Liver (tissue), 8 donors: ENCODE measurements at regions not wholly inside any gene's neighbourhood (a gene's known extent, or its start where the extent isn't known, plus 50 kb on each side); places are given as distances from the start of the nearest gene placed in this dataset.

Source experiments
- DNase-seq: peaks from one replicate; pipeline ENCODE4 v3.0.0-alpha.2; 2017; ENCODE audit warnings: low spot score
- H3K27ac ChIP-seq, 2 donors: one replicate each; pipeline ENCODE4 v1.7.0; 2013; ENCODE audit warnings: inconsistent platforms in 2 of 2, low read length in 2 of 2, control low read depth in 1 of 2, low read depth in 1 of 2, mild to moderate bottlenecking in 1 of 2
- H3K27me3 ChIP-seq, 4 donors: one replicate each; pipeline versions ENCODE4 v1.6.1 to v1.7.0; 2013; ENCODE audit warnings: low read length in 3 of 4, inconsistent platforms in 1 of 4, mild to moderate bottlenecking in 1 of 4, moderate library complexity in 1 of 4; ENCODE audit not compliant: control insufficient read depth in 4 of 4, insufficient read depth in 4 of 4
- H3K36me3 ChIP-seq, 4 donors: one replicate each; pipeline versions ENCODE4 v1.6.1 to v1.7.0; 2013; ENCODE audit warnings: low read length in 3 of 4, mild to moderate bottlenecking in 3 of 4, low read depth in 1 of 4, moderate library complexity in 1 of 4; ENCODE audit not compliant: control insufficient read depth in 4 of 4, insufficient read depth in 3 of 4
- H3K4me1 ChIP-seq, 4 donors: one replicate each; pipeline versions ENCODE4 v1.6.1 to v1.7.0; 2013; ENCODE audit warnings: low read length in 3 of 4, mild to moderate bottlenecking in 3 of 4, moderate library complexity in 1 of 4; ENCODE audit not compliant: control insufficient read depth in 4 of 4, insufficient read depth in 4 of 4
- H3K4me3 ChIP-seq, 3 donors: one replicate each; pipeline versions ENCODE4 v1.6.1 to v1.7.0; 2013; ENCODE audit warnings: low read length in 3 of 3, control low read depth in 1 of 3, low read depth in 1 of 3, mild to moderate bottlenecking in 1 of 3
- H3K9ac ChIP-seq, 2 donors: one replicate each; pipeline ENCODE4 v1.7.0; 2013; ENCODE audit warnings: low read length in 2 of 2, mild to moderate bottlenecking in 2 of 2, moderate library complexity in 2 of 2, control low read depth in 1 of 2, low read depth in 1 of 2
- H3K9me3 ChIP-seq, 4 donors: one replicate each; pipeline versions ENCODE4 v1.6.1 to v1.7.0; 2013; ENCODE audit warnings: low read length in 3 of 4; ENCODE audit not compliant: control insufficient read depth in 4 of 4
- CTCF ChIP-seq: fragments of 150-350 bp; IDR thresholded peaks from 2 replicates; pipeline ENCODE4 v1.5.1; 2017; ENCODE audit warnings: improper control_type of control experiment, low read depth, low read length; ENCODE audit not compliant: missing input control
- FOXA1 ChIP-seq: IDR thresholded peaks from 2 replicates; pipeline ENCODE4 v1.6.1; 2016; ENCODE audit warnings: antibody characterized with exemption
- JUND ChIP-seq, 2 donors: IDR thresholded peaks; 2 replicates each; pipeline ENCODE4 v1.6.1; 2016; ENCODE audit warnings: antibody characterized with exemption in 2 of 2
- NR2F2 ChIP-seq: IDR thresholded peaks from 2 replicates; pipeline ENCODE4 v1.6.1; 2016; ENCODE audit warnings: antibody characterized with exemption
- RAD21 ChIP-seq, 2 donors: IDR thresholded peaks; 2 replicates each; pipeline ENCODE4 v1.6.1; 2016; ENCODE audit warnings: antibody characterized with exemption in 2 of 2, mild to moderate bottlenecking in 2 of 2
- RXRA ChIP-seq, 2 donors: IDR thresholded peaks; 2 replicates each; pipeline ENCODE4 v1.6.1; 2017 to 2018; ENCODE audit warnings: antibody characterized with exemption in 2 of 2, mild to moderate bottlenecking in 1 of 2
- SP1 ChIP-seq: IDR thresholded peaks from 2 replicates; pipeline ENCODE4 v1.6.1; 2018; ENCODE audit warnings: antibody characterized with exemption, mild to moderate bottlenecking
- WGBS: extraction: QIAGEN DNeasy Blood & Tissue Kit; methylation state at CpG from one replicate; pipeline ENCODE4 v1.1.7; 2013; 5-methylcytosine and 5-hydroxymethylcytosine counted together
- TF ChIP-seq, protein P1 (sequence below): IDR thresholded peaks from 2 replicates; pipeline ENCODE4 v1.6.1; 2016; ENCODE audit warnings: antibody characterized with exemption
- TF ChIP-seq, protein P2 (sequence below): IDR thresholded peaks from 2 replicates; pipeline ENCODE4 v1.6.1; 2016; ENCODE audit warnings: antibody characterized with exemption, mild to moderate bottlenecking
- TF ChIP-seq, protein P3 (sequence below): IDR thresholded peaks from 2 replicates; pipeline ENCODE4 v1.6.1; 2016; ENCODE audit warnings: antibody characterized with exemption
- donor health status: healthy.
- donor health status: healthy.
- donor health status: healthy.
- donor health status: healthy.
- donor health status: healthy.

- no peak overlapping the region for H3K27ac ChIP-seq
- no peak for DNase-seq
- H3K27me3 ChIP-seq = no peaks in the 10 kb centered on the region
- H3K36me3 ChIP-seq = no peaks in the 10 kb centered on the region
- H3K9me3 ChIP-seq = no peaks in the 10 kb centered on the region
- no peak overlapping the region for H3K4me3 ChIP-seq
- H3K4me1 ChIP-seq = peaks cover 0 to 12% (median 7%) of the 10 kb centered on the region in 4 donors
- no peak overlapping the region for H3K9ac ChIP-seq
- TF ChIP-seq RXRA (IDR thresholded peaks at IDR 0.05) (no peak), RAD21 (IDR thresholded peaks at IDR 0.05) (no peak), SP1 (no peak), CTCF (no peak), JUND (IDR thresholded peaks at IDR 0.05) (no peak)
- TF ChIP-seq, protein P1, sequence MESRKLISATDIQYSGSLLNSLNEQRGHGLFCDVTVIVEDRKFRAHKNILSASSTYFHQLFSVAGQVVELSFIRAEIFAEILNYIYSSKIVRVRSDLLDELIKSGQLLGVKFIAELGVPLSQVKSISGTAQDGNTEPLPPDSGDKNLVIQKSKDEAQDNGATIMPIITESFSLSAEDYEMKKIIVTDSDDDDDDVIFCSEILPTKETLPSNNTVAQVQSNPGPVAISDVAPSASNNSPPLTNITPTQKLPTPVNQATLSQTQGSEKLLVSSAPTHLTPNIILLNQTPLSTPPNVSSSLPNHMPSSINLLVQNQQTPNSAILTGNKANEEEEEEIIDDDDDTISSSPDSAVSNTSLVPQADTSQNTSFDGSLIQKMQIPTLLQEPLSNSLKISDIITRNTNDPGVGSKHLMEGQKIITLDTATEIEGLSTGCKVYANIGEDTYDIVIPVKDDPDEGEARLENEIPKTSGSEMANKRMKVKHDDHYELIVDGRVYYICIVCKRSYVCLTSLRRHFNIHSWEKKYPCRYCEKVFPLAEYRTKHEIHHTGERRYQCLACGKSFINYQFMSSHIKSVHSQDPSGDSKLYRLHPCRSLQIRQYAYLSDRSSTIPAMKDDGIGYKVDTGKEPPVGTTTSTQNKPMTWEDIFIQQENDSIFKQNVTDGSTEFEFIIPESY = no peak
- WGBS = 70% methylated on average over 6 of the region's 6 CpGs
These were observed 130.3 kb upstream of the NUDT4 start for GRCh38 chr12:93247313-93247991.

- Histone ChIP-seq H3K27me3 (no peaks in the 10 kb centered on the region), H3K9me3 (peaks cover 3 to 9% (median 4%) of the 10 kb centered on the region in 4 donors), H3K4me1 (no peaks in the 10 kb centered on the region), H3K27ac (no peak overlapping the region), H3K36me3 (no peaks in the 10 kb centered on the region), H3K4me3 (no peak overlapping the region), H3K9ac (no peak overlapping the region)
- no peak for TF ChIP-seq FOXA1
- no peak for TF ChIP-seq NR2F2
- TF ChIP-seq, protein P2, sequence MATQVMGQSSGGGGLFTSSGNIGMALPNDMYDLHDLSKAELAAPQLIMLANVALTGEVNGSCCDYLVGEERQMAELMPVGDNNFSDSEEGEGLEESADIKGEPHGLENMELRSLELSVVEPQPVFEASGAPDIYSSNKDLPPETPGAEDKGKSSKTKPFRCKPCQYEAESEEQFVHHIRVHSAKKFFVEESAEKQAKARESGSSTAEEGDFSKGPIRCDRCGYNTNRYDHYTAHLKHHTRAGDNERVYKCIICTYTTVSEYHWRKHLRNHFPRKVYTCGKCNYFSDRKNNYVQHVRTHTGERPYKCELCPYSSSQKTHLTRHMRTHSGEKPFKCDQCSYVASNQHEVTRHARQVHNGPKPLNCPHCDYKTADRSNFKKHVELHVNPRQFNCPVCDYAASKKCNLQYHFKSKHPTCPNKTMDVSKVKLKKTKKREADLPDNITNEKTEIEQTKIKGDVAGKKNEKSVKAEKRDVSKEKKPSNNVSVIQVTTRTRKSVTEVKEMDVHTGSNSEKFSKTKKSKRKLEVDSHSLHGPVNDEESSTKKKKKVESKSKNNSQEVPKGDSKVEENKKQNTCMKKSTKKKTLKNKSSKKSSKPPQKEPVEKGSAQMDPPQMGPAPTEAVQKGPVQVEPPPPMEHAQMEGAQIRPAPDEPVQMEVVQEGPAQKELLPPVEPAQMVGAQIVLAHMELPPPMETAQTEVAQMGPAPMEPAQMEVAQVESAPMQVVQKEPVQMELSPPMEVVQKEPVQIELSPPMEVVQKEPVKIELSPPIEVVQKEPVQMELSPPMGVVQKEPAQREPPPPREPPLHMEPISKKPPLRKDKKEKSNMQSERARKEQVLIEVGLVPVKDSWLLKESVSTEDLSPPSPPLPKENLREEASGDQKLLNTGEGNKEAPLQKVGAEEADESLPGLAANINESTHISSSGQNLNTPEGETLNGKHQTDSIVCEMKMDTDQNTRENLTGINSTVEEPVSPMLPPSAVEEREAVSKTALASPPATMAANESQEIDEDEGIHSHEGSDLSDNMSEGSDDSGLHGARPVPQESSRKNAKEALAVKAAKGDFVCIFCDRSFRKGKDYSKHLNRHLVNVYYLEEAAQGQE = no peak
- TF ChIP-seq RXRA (IDR thresholded peaks at IDR 0.05) = no peak
- TF ChIP-seq, protein P3, sequence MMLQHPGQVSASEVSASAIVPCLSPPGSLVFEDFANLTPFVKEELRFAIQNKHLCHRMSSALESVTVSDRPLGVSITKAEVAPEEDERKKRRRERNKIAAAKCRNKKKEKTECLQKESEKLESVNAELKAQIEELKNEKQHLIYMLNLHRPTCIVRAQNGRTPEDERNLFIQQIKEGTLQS = no peak
- DNase-seq = no peak
These were observed 125.5 kb upstream of the NUDT4 start for GRCh38 chr12:93252221-93252620.
